Esophagus squamous epithelium (tissue), 4 donors: ENCODE measurements at regions not wholly inside any gene's neighbourhood (a gene's known extent, or its start where the extent isn't known, plus 50 kb on each side); places are given as distances from the start of the nearest gene placed in this dataset.

ENCODE experiments used
- CTCF ChIP-seq, 6 experiments: fragments of 450-650 bp in 4 of 6; fragments of 200-600 bp in 2 of 6; sonication (generic) in 2 of 6; IDR thresholded peaks; one replicate each; pipeline ENCODE4 v1.5.1; 2016 to 2019; ENCODE audit warnings: antibody characterized with exemption in 6 of 6, mild to moderate bottlenecking in 4 of 6, moderate library complexity in 4 of 6
- POLR2A ChIP-seq, 4 donors: fragments of 450-650 bp; IDR thresholded peaks; one replicate each; pipeline ENCODE4 v1.6.1; 2017; ENCODE audit warnings: antibody characterized with exemption in 4 of 4, mild to moderate bottlenecking in 4 of 4, moderate library complexity in 3 of 4

- no peak for TF ChIP-seq POLR2A (IDR thresholded peaks at IDR 0.05)
- no peak for TF ChIP-seq CTCF (IDR thresholded peaks at IDR 0.05)
Observed at GRCh38 chr1:200330741-200331428, 79.0 kb downstream of the ZNF281 start.
